HG02840 (cell line): ENCODE measurements at regions not wholly inside any gene's neighbourhood (a gene's known extent, or its start where the extent isn't known, plus 50 kb on each side); places are given as distances from the start of the nearest gene placed in this dataset.

Source experiments
- ATAC-seq: cut with Tn5 transposase; IDR thresholded peaks from one replicate; pipeline ENCODE4 v1.9.1; 2021; ENCODE audit warnings: mild to moderate bottlenecking, moderate library complexity, moderate number of reproducible peaks; ENCODE audit not compliant: unreplicated experiment, low FRiP score

DNA sequence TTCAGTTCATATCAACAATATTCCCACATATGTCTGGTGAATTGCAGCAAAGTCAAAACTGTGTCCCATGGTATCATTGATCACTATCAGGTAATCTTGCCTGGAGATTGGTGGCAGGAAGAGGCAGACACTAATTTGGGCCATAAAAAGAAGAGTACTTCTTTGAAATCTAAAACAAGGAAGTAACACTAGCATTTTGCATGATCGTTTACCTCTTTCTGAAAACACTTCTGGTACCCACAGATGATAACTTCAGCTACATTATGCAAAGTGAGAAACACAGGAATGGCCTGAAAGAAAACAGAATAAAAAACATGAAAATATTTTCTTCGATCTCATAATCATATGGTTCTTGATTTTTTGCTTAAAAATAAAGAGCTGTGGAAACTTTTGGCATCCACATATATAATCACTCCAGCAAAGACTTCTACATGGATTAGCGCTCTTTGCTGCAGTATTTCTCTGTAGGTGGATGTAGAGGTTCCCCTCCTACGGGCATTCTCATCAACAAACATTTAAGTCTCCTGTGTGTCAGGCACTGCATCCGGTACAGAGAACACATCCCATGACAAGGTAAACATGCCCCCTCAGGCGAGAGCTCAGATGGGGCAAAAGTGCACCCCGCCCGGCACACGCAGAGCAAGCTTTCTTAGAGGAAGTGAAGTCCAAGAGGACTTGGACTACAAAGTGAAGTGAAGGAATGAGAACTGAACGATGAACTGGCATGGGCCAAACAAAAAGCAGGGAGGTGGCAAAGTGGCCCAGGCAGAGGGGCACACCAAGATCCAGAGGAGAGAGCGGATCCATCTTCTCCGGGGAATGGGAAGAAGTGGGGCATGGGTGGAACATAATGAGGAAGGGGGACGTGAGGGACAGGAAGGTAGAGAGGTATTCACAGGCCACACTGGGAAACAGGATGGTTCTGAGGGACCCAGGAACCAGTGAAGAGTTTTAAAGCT lies 68.0 kb upstream of the RIOK3 start:
- ATAC-seq = no peak

DNA sequence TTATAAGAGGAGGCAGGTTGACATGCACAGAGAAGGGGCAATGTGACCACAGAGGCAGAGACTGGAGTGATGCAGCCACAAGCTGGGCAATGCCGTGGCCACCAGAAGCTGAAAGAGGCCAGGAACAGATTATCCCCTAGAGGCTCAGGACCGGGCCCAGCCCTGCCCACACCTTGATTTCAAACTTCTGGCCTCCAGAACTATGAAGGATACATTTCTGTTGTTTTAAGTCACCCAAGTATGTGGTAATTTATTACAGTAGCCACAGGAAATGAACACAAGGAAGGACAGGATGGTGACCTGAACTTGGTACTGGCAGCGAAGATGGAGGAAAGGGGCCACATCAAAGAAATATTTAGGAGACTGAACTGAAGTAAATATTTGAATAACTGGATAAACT lies 66.8 kb upstream of the RIOK3 start:
- ATAC-seq = no peak

DNA sequence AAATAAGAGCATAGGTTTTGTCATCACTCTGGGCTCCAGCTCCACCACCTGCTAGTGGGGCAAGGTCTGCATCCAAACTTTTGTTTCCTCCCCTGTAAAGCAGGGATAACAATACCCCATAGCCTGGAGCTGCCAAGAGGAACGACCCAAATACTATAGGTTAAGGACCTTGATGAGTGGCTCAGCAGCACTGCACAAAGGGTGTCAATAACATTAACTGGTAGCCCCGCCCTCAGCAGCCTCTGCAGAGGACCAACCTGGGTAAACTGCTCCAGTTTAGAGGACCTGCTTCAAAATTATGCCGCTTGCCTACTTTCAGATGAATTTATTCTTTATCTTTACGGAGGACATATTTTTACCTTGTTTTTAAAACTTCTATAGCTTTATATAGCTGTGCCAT lies 65.8 kb upstream of the RIOK3 start:
- no peak for ATAC-seq

DNA sequence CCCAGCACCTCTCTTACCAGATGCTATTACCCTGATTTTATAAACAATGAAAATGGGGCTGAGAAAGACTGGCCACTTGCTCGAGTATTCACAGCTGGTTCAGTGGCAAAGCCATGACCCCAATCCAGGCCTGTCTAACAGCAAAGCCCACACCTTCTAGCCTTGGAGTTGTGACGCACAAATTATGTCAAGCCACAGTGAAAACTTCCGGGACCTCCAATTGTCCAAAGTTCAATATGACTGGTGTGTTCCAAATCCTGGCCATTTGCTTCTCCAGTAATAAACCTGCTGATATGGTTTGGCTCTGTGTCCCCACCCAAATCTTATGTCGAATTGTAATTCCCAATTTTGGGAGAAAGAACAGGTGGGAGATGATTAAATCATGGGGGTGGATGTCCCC lies 64.7 kb upstream of the RIOK3 start:
- no peak for ATAC-seq

DNA sequence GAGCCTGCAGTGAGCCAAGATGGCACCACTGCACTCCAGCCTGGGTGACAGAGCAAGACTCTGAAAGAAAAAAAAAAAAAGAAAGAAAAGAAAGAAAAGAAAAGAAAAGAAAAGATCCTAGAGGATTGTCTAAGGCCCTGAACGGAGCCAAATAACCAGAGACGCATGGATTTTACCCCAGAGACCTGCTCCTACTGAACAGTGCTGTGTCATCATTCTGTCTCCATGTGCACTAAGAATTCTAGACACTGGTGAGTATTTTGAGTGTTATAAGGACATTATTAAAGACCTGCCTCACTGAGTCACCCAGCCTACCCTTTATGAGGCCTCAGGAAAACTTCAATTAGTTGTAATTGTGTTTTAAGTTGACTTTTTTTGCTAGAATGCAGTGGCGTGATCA lies 61.9 kb upstream of the RIOK3 start:
- ATAC-seq = no peak

DNA sequence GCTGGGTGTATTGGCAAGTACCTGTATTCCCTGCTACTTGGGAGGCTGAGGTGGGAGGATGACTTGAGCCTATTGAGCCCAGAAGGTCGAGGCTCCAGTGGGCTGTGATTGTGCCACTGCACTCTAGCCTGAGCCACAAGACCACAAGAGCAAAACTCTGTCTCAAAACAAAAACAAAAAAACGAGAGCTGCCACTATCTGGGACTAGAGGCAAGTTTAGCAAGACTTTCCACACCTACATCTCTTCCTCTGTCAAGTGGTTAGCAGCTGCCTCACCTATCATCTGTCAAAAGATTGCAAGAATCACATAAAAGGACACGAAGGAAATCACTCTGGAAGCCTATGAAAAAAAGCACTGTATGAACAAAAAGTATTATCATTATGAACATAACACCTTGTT lies 55.2 kb upstream of the RIOK3 start:
- no peak for ATAC-seq

DNA sequence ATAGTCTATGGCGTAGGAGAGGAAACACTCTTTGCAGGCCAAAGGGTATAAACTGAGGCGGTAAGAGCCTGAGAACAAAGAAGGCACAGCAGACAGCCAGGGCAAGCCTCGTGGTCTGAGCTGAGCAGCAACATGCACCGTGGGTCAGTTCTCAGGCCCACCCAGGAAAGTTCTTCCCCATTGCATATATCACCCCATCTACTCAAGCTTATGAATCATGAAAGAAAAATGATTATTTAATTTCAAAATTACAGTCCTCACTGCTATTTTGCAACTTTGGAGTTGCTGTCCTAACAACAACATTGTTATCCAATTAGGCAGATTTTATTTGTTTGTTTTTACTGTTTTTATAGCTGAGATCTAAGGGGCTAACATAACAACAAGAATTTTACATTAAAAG lies 54.7 kb upstream of the RIOK3 start:
- ATAC-seq = no peak

DNA sequence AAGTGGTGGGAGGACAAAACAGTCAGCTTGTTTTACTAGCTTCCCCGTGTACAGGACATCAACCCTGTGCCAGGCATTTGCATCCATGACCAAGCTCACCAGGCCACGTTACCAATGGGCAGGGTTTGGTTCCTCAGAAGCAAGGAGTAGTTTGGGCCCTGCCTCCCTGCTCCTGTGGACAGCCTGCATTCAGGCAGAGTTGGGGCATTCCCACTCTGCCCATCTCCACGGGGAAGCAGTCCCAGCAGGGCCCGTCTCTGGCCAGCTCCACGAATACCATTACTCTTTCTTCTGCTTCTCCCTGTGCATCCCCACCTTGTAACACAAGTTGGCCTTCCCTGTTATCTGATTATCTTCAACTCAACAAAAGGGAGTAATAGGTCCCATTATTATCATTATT lies 54.0 kb upstream of the RIOK3 start:
- ATAC-seq = no peak

DNA sequence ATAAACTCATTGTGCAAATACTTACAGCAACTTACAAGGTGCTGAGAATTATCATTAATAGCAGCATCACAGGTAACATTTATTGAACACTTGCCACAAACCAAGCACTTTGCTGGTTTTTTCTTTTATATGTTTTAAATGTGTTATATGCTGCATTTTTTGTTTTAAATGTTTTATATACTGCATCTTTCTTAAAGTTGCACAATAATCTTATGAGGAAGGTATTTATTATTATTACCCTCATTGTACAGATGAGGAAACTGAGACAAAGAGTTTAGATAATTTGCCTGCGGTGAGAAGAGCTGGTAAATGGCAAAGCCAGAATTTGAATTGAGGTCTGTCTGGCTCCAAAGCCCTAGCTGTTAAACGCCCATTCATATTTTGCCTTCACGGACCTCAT lies 52.2 kb upstream of the RIOK3 start:
- no peak for ATAC-seq

DNA sequence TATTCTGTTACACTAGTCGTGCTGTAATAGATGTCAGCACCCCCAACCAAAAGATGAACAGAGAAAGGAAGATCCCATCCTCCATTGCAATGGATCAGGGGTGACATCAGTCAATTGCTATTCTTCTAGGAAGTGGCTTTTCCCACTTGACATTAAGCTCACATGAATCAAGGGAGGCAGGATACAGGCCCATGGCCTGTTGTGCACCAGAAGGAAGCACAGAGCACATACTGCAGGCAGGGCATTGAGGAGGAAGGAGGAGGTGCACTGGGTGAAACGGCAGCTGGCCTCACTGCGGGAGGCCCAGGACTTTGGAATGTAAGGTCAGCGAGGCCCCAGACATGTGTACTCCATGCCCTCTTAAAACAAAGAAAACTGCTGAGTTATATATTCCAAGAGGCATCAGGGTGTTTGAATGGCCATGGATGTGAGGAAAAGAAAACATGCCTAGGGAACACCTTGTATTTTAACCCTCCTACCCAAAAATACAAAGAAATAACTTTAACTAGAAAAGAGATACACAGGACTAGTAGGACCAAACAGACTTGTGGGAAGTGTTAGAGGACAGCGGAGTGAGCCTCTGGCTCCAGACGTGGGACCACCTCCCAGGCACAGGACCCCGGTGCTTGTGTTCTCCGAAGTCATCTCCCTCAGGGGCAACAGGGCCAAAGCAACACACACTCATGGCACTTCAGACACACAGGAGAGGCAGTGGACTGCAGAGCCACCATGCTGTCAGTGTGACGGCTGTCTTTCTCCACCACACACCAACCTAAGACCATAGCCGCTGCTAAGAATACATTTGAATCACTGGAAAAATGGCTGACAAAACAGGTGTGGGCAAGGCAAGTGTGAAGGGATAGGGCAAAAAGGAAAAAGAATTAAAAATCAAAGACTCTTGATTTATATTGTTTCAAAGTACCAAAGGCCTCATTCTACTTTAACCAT lies 51.4 kb upstream of the RIOK3 start:
- ATAC-seq = no peak
